Activated naive CD8-positive, alpha-beta T cell treated with anti-CD3 and anti-CD28 coated beads, Interleukin-2, amount 10 ng/mL, durations not matched to agents 7 days and 5 days (primary cell): ENCODE measurements at regions not wholly inside any gene's neighbourhood (a gene's known extent, or its start where the extent isn't known, plus 50 kb on each side); places are given as distances from the start of the nearest gene placed in this dataset. TPM values are rescaled to one million over a fixed set of nuclear protein-coding genes. Genes with fewer than 3 reads are reported as not detected.

Source experiments
- microRNA-seq: library from miRNA; unstranded; fragments of <30 nt; microRNA quantifications from one replicate; pipeline ENCODE4 v1.2.0, GENCODE V29; 2022

Small RNA genes in the stretch of these regions (microRNA-seq; reads per million reads assigned to microRNA genes)
- gene MIR1269A: not detected
